NCI-H748 treated with DMSO at 0.1 percent for 48 hours (cell line): ENCODE measurements at regions not wholly inside any gene's neighbourhood (a gene's known extent, or its start where the extent isn't known, plus 50 kb on each side); places are given as distances from the start of the nearest gene placed in this dataset.

Experiments
- DNase-seq: peaks from one replicate; lab custom pipeline; 2025; lab: John Stamatoyannopoulos, UW

GRCh38 chr18:37654034-37654433, 88.4 kb upstream of the CELF4 start:
- DNase-seq = no peak

- no peak for DNase-seq
These were observed 88.0 kb upstream of the CELF4 start for GRCh38 chr18:37653618-37654017.

GRCh38 chr18:37649930-37650329, 84.3 kb upstream of the CELF4 start:
- no peak for DNase-seq

- no peak for DNase-seq
These were observed 83.8 kb upstream of the CELF4 start for GRCh38 chr18:37649416-37649815.

- DNase-seq = no peak
These were observed 76.0 kb upstream of the CELF4 start for GRCh38 chr18:37641573-37641972.

GRCh38 chr18:37640504-37640903, 74.9 kb upstream of the CELF4 start:
- DNase-seq = no peak

- no peak for DNase-seq
These were observed 74.2 kb upstream of the CELF4 start for GRCh38 chr18:37639846-37640245.

- no peak for DNase-seq
These were observed 71.9 kb upstream of the CELF4 start for GRCh38 chr18:37637478-37637850.

GRCh38 chr18:37636831-37637477, 71.4 kb upstream of the CELF4 start:
- DNase-seq = no peak

- DNase-seq = no peak
These were observed 68.9 kb upstream of the CELF4 start for GRCh38 chr18:37634516-37634915.

- DNase-seq = no peak
These were observed 65.8 kb upstream of the CELF4 start for GRCh38 chr18:37631422-37631821.

GRCh38 chr18:37630334-37630733, 64.7 kb upstream of the CELF4 start:
- DNase-seq = no peak

- DNase-seq = no peak
These were observed 63.0 kb upstream of the CELF4 start for GRCh38 chr18:37628470-37629220.

- DNase-seq = no peak
These were observed 58.7 kb upstream of the CELF4 start for GRCh38 chr18:37624318-37624717.

GRCh38 chr18:37619964-37620363, 54.4 kb upstream of the CELF4 start:
- no peak for DNase-seq

- DNase-seq = no peak
These were observed 52.0 kb upstream of the CELF4 start for GRCh38 chr18:37617623-37618022.
